Transverse colon (tissue), 3 donors: ENCODE measurements at regions not wholly inside any gene's neighbourhood (a gene's known extent, or its start where the extent isn't known, plus 50 kb on each side); places are given as distances from the start of the nearest gene placed in this dataset.

Experiments used
- EP300 ChIP-seq: sonication (generic); formaldehyde crosslinking; IDR thresholded peaks from one replicate; pipeline ENCODE4 v1.6.1; 2017; ENCODE audit warnings: antibody characterized with exemption, low read depth
- POLR2A ChIP-seq: fragments of 450-650 bp; IDR thresholded peaks from one replicate; pipeline ENCODE4 v1.6.1; 2016; ENCODE audit warnings: antibody characterized with exemption, mild to moderate bottlenecking, moderate library complexity
- TF ChIP-seq, protein P1 (sequence below), 5 experiments: fragments of 200-600 bp in 3 of 5; fragments of 450-650 bp in 2 of 5; sonication (generic) in 3 of 5; IDR thresholded peaks; 1 replicate in 2 of 5; 2 replicates in 3 of 5; pipeline ENCODE4 v1.5.1; 2016 to 2017; ENCODE audit warnings: antibody characterized with exemption in 5 of 5, inconsistent platforms in 3 of 5, mild to moderate bottlenecking in 2 of 5, moderate library complexity in 1 of 5

DNA sequence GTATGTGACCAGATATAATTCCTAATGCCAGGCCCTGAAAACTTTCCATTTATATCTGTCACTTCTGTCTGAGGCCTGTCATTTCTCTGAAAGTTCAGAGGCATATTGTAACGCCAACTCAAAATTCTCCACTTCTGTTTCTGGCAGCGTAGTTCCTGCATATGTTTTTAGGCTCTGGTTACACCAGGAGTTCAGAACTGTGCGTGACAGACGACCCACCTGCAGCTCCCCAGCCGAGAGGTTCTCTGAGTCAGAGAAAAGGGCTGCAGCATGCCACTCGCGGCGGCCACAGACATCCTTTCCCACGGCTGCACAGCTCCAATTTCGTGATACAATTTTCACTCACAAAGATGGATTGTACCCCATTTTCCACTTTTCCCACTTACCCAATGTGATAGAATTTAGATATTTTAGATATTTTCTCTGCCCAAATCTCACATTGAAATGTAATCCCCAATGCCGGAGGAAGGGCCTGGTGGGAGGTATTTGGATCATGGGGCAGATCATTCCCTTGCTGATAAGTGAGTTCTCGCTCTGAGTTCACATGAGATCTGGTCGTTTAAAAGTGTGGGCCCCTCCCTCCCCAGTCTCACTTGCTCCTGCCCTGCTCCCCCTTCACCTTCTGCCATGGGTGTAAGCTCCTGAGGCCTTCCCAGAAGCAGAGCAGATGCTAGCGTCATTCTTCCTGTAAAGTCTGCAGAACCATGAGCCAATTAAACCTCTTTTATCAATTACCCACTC, 308.1 kb downstream of the LIG4 start:
- TF ChIP-seq EP300 (no peak), POLR2A (no peak)
- TF ChIP-seq, protein P1, sequence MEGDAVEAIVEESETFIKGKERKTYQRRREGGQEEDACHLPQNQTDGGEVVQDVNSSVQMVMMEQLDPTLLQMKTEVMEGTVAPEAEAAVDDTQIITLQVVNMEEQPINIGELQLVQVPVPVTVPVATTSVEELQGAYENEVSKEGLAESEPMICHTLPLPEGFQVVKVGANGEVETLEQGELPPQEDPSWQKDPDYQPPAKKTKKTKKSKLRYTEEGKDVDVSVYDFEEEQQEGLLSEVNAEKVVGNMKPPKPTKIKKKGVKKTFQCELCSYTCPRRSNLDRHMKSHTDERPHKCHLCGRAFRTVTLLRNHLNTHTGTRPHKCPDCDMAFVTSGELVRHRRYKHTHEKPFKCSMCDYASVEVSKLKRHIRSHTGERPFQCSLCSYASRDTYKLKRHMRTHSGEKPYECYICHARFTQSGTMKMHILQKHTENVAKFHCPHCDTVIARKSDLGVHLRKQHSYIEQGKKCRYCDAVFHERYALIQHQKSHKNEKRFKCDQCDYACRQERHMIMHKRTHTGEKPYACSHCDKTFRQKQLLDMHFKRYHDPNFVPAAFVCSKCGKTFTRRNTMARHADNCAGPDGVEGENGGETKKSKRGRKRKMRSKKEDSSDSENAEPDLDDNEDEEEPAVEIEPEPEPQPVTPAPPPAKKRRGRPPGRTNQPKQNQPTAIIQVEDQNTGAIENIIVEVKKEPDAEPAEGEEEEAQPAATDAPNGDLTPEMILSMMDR (IDR thresholded peaks at IDR 0.05), result no peak
